H9 (cell line): ENCODE measurements at regions not wholly inside any gene's neighbourhood (a gene's known extent, or its start where the extent isn't known, plus 50 kb on each side); places are given as distances from the start of the nearest gene placed in this dataset.

Experiments
- DNase-seq: peaks from one replicate; pipeline ENCODE4 v3.0.0-alpha.2; 2017
- H2AFZ ChIP-seq: one replicate; pipeline ENCODE4 v1.6.1; 2013; ENCODE audit warnings: mild to moderate bottlenecking, low read length, control low read depth, moderate library complexity
- H2AK5ac ChIP-seq: 2 replicates; pipeline ENCODE4 v1.6.1; 2013; ENCODE audit warnings: low read length, control low read depth, mixed read lengths; ENCODE audit not compliant: insufficient read length
- H2BK120ac ChIP-seq: one replicate; pipeline ENCODE4 v1.6.1; 2013; ENCODE audit warnings: low read depth, mild to moderate bottlenecking, low read length, control low read depth, inconsistent platforms; ENCODE audit not compliant: poor library complexity, severe bottlenecking
- H2BK12ac ChIP-seq: 2 replicates; pipeline ENCODE4 v1.6.1; 2013; ENCODE audit warnings: low read length, control low read depth, mixed read lengths, low read depth; ENCODE audit not compliant: insufficient read length
- H2BK15ac ChIP-seq: 2 replicates; pipeline ENCODE4 v1.6.1; 2013; ENCODE audit warnings: low read depth, low read length, control low read depth
- H2BK20ac ChIP-seq: one replicate; pipeline ENCODE4 v1.6.1; 2013; ENCODE audit warnings: low read depth, mild to moderate bottlenecking, low read length, control low read depth, inconsistent platforms; ENCODE audit not compliant: poor library complexity, severe bottlenecking
- H2BK5ac ChIP-seq: 2 replicates; pipeline ENCODE4 v1.6.1; 2013; ENCODE audit warnings: low read length, control low read depth, mixed read lengths; ENCODE audit not compliant: insufficient read length
- H3K14ac ChIP-seq: 2 replicates; pipeline ENCODE4 v1.6.1; 2013; ENCODE audit warnings: low read length, control low read depth; ENCODE audit not compliant: insufficient read depth
- H3K18ac ChIP-seq: 2 replicates; pipeline ENCODE4 v1.6.1; 2013; ENCODE audit warnings: low read depth, mild to moderate bottlenecking, mixed read lengths, low read length, control low read depth; ENCODE audit not compliant: insufficient read length
- H3K23ac ChIP-seq: 2 replicates; pipeline ENCODE4 v1.6.1; 2013; ENCODE audit warnings: low read length, control low read depth, mixed read lengths, low read depth; ENCODE audit not compliant: insufficient read length
- H3K23me2 ChIP-seq: 2 replicates; pipeline ENCODE4 v1.6.1; 2013; ENCODE audit warnings: low read depth, mild to moderate bottlenecking, mixed read lengths, low read length, control low read depth; ENCODE audit not compliant: insufficient read length, poor library complexity, severe bottlenecking
- H3K27ac ChIP-seq: 2 replicates; pipeline ENCODE4 v1.5.1; 2013; ENCODE audit warnings: low read length, control low read depth, mixed read lengths, low read depth; ENCODE audit not compliant: insufficient read length
- H3K27me3 ChIP-seq: 2 replicates; pipeline ENCODE4 v1.6.1; 2013; ENCODE audit warnings: low read length, control low read depth, inconsistent platforms; ENCODE audit not compliant: insufficient read depth
- H3K4ac ChIP-seq: 2 replicates; pipeline ENCODE4 v1.6.1; 2013; ENCODE audit warnings: low read depth, mild to moderate bottlenecking, control low read depth, inconsistent platforms, low read length, moderate library complexity
- H3K4me1 ChIP-seq: 2 replicates; pipeline ENCODE4 v1.6.1; 2013; ENCODE audit warnings: low read length, control low read depth, inconsistent platforms; ENCODE audit not compliant: insufficient read depth
- H3K4me2 ChIP-seq: 2 replicates; pipeline ENCODE4 v1.6.1; 2013; ENCODE audit warnings: low read length, control low read depth, mixed read lengths; ENCODE audit not compliant: insufficient read length, insufficient read depth
- H3K56ac ChIP-seq: 2 replicates; pipeline ENCODE4 v1.6.1; 2013; ENCODE audit warnings: low read depth, mild to moderate bottlenecking, mixed read lengths, low read length, control low read depth; ENCODE audit not compliant: insufficient read length
- H3K79me1 ChIP-seq: 2 replicates; pipeline ENCODE4 v1.6.1; 2013; ENCODE audit warnings: low read depth, mild to moderate bottlenecking, moderate library complexity, low read length, control low read depth, inconsistent platforms; ENCODE audit not compliant: insufficient read depth, poor library complexity, severe bottlenecking
- H3K79me2 ChIP-seq: 2 replicates; pipeline ENCODE4 v1.6.1; 2013; ENCODE audit warnings: low read length, control low read depth, inconsistent platforms; ENCODE audit not compliant: insufficient read depth
- H3K9ac ChIP-seq: 2 replicates; pipeline ENCODE4 v1.6.1; 2013; ENCODE audit warnings: low read length, control low read depth, mixed read lengths; ENCODE audit not compliant: insufficient read length; ENCODE audit errors: extremely low read depth
- H3K9me3 ChIP-seq: one replicate; pipeline ENCODE4 v1.6.1; 2013; ENCODE audit warnings: low read depth, low read length, inconsistent platforms; ENCODE audit not compliant: control insufficient read depth
- H3T11ph ChIP-seq: one replicate; pipeline ENCODE4 v1.6.1; 2013; ENCODE audit warnings: mild to moderate bottlenecking, low read length, control low read depth, inconsistent platforms
- H4K20me1 ChIP-seq: one replicate; pipeline ENCODE4 v1.6.1; 2013; ENCODE audit not compliant: control insufficient read depth, insufficient read length, insufficient read depth
- H4K5ac ChIP-seq: 2 replicates; pipeline ENCODE4 v1.6.1; 2013; ENCODE audit warnings: low read depth, mild to moderate bottlenecking, mixed read lengths, low read length, control low read depth; ENCODE audit not compliant: insufficient read length
- H4K8ac ChIP-seq: replicated peaks from 2 replicates; pipeline ENCODE4 v1.6.1; 2013; ENCODE audit warnings: low read length, control low read depth, mixed read lengths, low read depth; ENCODE audit not compliant: insufficient read length
- H4K91ac ChIP-seq: 2 replicates; pipeline ENCODE4 v1.6.1; 2013; ENCODE audit warnings: low read depth, mild to moderate bottlenecking, moderate library complexity, mixed read lengths, low read length, control low read depth; ENCODE audit not compliant: insufficient read length
- H3K27ac Mint-ChIP-seq, 3 experiments: 2 replicates in 2 of 3; 3 replicates in 1 of 3; pipeline ENCODE4 v1.8.0; 2020 to 2021; ENCODE audit warnings: mixed read lengths in 3 of 3, mild to moderate bottlenecking in 1 of 3, moderate library complexity in 1 of 3
- H3K27me3 Mint-ChIP-seq: 2 replicates; pipeline ENCODE4 v1.8.0; 2021; ENCODE audit warnings: low read depth, mild to moderate bottlenecking, moderate library complexity, mixed read lengths
- H3K36me3 Mint-ChIP-seq, 3 experiments: 2 replicates in 2 of 3; 3 replicates in 1 of 3; pipeline ENCODE4 v1.8.0; 2020 to 2021; ENCODE audit warnings: low read depth in 3 of 3, mixed read lengths in 3 of 3; ENCODE audit not compliant: insufficient read depth in 1 of 3
- H3K4me1 Mint-ChIP-seq, 2 experiments: 2 replicates each; pipeline ENCODE4 v1.8.0; 2020; ENCODE audit warnings: mixed read lengths in 2 of 2
- H3K4me3 Mint-ChIP-seq, 2 experiments: 2 replicates in 1 of 2; 3 replicates in 1 of 2; pipeline ENCODE4 v1.8.0; 2020 to 2021; ENCODE audit warnings: mild to moderate bottlenecking in 2 of 2, mixed read lengths in 2 of 2, moderate library complexity in 1 of 2
- H3K9me3 Mint-ChIP-seq, 2 experiments: 2 replicates in 1 of 2; 3 replicates in 1 of 2; pipeline ENCODE4 v1.8.0; 2020; ENCODE audit warnings: mild to moderate bottlenecking in 2 of 2, mixed read lengths in 2 of 2, moderate library complexity in 1 of 2
- CTCF ChIP-seq: fragments of 200-600 bp; sonication (generic); conservative IDR thresholded peaks from 3 replicates; pipeline ENCODE4 v1.8.0; 2021; ENCODE audit warnings: antibody characterized with exemption, mild to moderate bottlenecking
- WGBS: extraction: QIAGEN DNeasy Blood & Tissue Kit; methylation state at CpG from one replicate; pipeline ENCODE4 v1.1.7; 2013; ENCODE audit warnings: missing lambda C conversion rate, low lambda C conversion rate, mixed read lengths; ENCODE audit not compliant: insufficient read length; ENCODE audit errors: extremely low coverage; 5-methylcytosine and 5-hydroxymethylcytosine counted together

- Mint-ChIP-seq H3K27me3 (no peaks in the 10 kb centered on the region), H3K27ac (0 out of 7 replicates have a peak overlapping the region, but pooled peaks of 1 of the 3 experiments have one; percentile 29)
These were observed 196.2 kb downstream of the C9orf152 start for GRCh38 chr9:110011628-110012320.

More at GRCh38 chr9:110011628-110012320, 196.2 kb downstream of the C9orf152 start:
- Histone ChIP-seq H2BK120ac (no peak overlapping the region), H2BK15ac (no peak overlapping the region), H3K4ac (no peak overlapping the region), H3K4me2 (no peak overlapping the region), H3K56ac (no peak overlapping the region), H4K5ac (no peak overlapping the region), H3K9ac (no peak overlapping the region), H2AFZ (no peak overlapping the region), H2BK12ac (no peak overlapping the region), H3K23me2 (no peaks in the 10 kb centered on the region), H3K27ac (no peak overlapping the region), H3K27me3 (no peaks in the 10 kb centered on the region), H3K14ac (no peak overlapping the region), H3K9me3 (no peaks in the 10 kb centered on the region), H3K4me1 (no peaks in the 10 kb centered on the region; the same call in 1 of the 2 replicates), H3K23ac (no peak overlapping the region), H4K91ac (no peak overlapping the region), H3K79me1 (no peaks in the 10 kb centered on the region), H3T11ph (no peak overlapping the region), H3K18ac (no peak overlapping the region), H2BK5ac (no peak overlapping the region), H4K8ac (no peak overlapping the region), H3K79me2 (no peaks in the 10 kb centered on the region), H2AK5ac (no peak overlapping the region), H2BK20ac (no peak overlapping the region), H4K20me1 (no peaks in the 10 kb centered on the region)
- TF ChIP-seq CTCF, result no peak
- Mint-ChIP-seq H3K36me3 (peaks cover 0 to 1% (median under 1%) of the 10 kb centered on the region in 3 experiments; a peak in 3 of 7 replicates), H3K4me1 (peaks cover under 1 to 15% of the 10 kb centered on the region in 2 experiments), H3K9me3 (peaks cover under 1 to 3% of the 10 kb centered on the region in 2 experiments; a peak in 1 of 5 replicates), H3K4me3 (no peak overlapping the region)
- DNase-seq, result no peak
- WGBS, result no CpG with 5 or more reads among the region's 12 CpGs
